Uterus (tissue), 2 donors: ENCODE measurements at regions not wholly inside any gene's neighbourhood (a gene's known extent, or its start where the extent isn't known, plus 50 kb on each side); places are given as distances from the start of the nearest gene placed in this dataset.

ENCODE experiments used
- CTCF ChIP-seq, 4 experiments: fragments of 200-600 bp in 2 of 4; fragments of 450-650 bp in 2 of 4; sonication (generic) in 2 of 4; IDR thresholded peaks; one replicate each; pipeline ENCODE4 v1.5.1; 2016 to 2019; ENCODE audit warnings: antibody characterized with exemption in 4 of 4, mild to moderate bottlenecking in 2 of 4, moderate library complexity in 1 of 4
- POLR2A ChIP-seq, 2 donors: fragments of 450-650 bp; IDR thresholded peaks; one replicate each; pipeline ENCODE4 v1.6.1; 2016; ENCODE audit warnings: antibody characterized with exemption in 2 of 2, mild to moderate bottlenecking in 1 of 2, moderate library complexity in 1 of 2

GRCh38 chr11:103789952-103790351 lies 246.5 kb upstream of the DDI1 start:
- no peak for TF ChIP-seq CTCF (IDR thresholded peaks at IDR 0.05)
- no peak for TF ChIP-seq POLR2A (IDR thresholded peaks at IDR 0.05)
